ENCODE measurements at regions not wholly inside any gene's neighbourhood (a gene's known extent, or its start where the extent isn't known, plus 50 kb on each side); places are given as distances from the start of the nearest gene placed in this dataset.
"Not testable (repeated sequence)": the region's sequence is repeated elsewhere in the genome, so short reads cannot be mapped to it uniquely, and the experiment has no call there.

GRCh38 chr22:11613898-11614755 lies 3913.9 kb upstream of the OR11H1 start:
- H3K9me3 Mint-ChIP-seq: peaks cover 63% of the 10 kb centered on the region

GRCh38 chr22:11614798-11615433 lies 3913.1 kb upstream of the OR11H1 start:
- H3K4me1 Mint-ChIP-seq, DNase-seq, ATAC-seq, H3K27me3 Mint-ChIP-seq, H3K4me3 Mint-ChIP-seq, H3K27ac Mint-ChIP-seq: not testable (repeated sequence)
- H3K36me3 Mint-ChIP-seq (ENCODE audit: low read depth): peaks cover 12% of the 10 kb centered on the region
- H3K9me3 Mint-ChIP-seq: peaks cover 68% of the 10 kb centered on the region

More at GRCh38 chr22:11613898-11614755, 3913.9 kb upstream of the OR11H1 start:
- DNase-seq (no peak), ATAC-seq (no peak)
- H3K4me1 Mint-ChIP-seq: no peaks in the 10 kb centered on the region
- H3K27me3 Mint-ChIP-seq: no peaks in the 10 kb centered on the region
- H3K4me3 Mint-ChIP-seq: no peak overlapping the region
- H3K36me3 Mint-ChIP-seq (ENCODE audit: low read depth): peaks cover 7% of the 10 kb centered on the region
- H3K27ac Mint-ChIP-seq: no peak overlapping the region

GRCh38 chr22:11616811-11617210 lies 3911.2 kb upstream of the OR11H1 start:
- Mint-ChIP-seq H3K27ac (no peak overlapping the region), H3K4me1 (no peaks in the 10 kb centered on the region), H3K9me3 (peaks cover 65% of the 10 kb centered on the region), H3K4me3 (no peak overlapping the region), H3K36me3 (ENCODE audit: low read depth) (peaks cover 12% of the 10 kb centered on the region), H3K27me3 (no peaks in the 10 kb centered on the region)
- no peak for ATAC-seq
- DNase-seq: no peak

- not testable (repeated sequence) for H3K4me1 Mint-ChIP-seq, ATAC-seq, H3K27me3 Mint-ChIP-seq, H3K27ac Mint-ChIP-seq, DNase-seq, H3K4me3 Mint-ChIP-seq
- H3K36me3 Mint-ChIP-seq (ENCODE audit: low read depth): peaks cover 12% of the 10 kb centered on the region
- peaks cover 58% of the 10 kb centered on the region for H3K9me3 Mint-ChIP-seq
Observed at GRCh38 chr22:11618322-11618662, 3909.7 kb upstream of the OR11H1 start.

- not testable (repeated sequence) for ATAC-seq
- Mint-ChIP-seq H3K36me3 (ENCODE audit: low read depth) (peaks cover 11% of the 10 kb centered on the region), H3K9me3 (peaks cover 57% of the 10 kb centered on the region)
Observed at GRCh38 chr22:11618688-11619087, 3909.3 kb upstream of the OR11H1 start.

GRCh38 chr22:11620921-11621762 lies 3906.8 kb upstream of the OR11H1 start:
- not testable (repeated sequence) for H3K4me3 Mint-ChIP-seq; H3K36me3 Mint-ChIP-seq (ENCODE audit: low read depth); ATAC-seq; H3K27me3 Mint-ChIP-seq; H3K4me1 Mint-ChIP-seq; DNase-seq; H3K27ac Mint-ChIP-seq
- peaks cover 59% of the 10 kb centered on the region for H3K9me3 Mint-ChIP-seq

More at GRCh38 chr22:11618688-11619087, 3909.3 kb upstream of the OR11H1 start:
- not testable (repeated sequence) for H3K4me1 Mint-ChIP-seq, H3K4me3 Mint-ChIP-seq, H3K27ac Mint-ChIP-seq, DNase-seq, H3K27me3 Mint-ChIP-seq

- DNase-seq, H3K4me1 Mint-ChIP-seq: not testable (repeated sequence)
- peaks cover 50% of the 10 kb centered on the region for H3K9me3 Mint-ChIP-seq
Observed at GRCh38 chr22:11622774-11623173, 3905.2 kb upstream of the OR11H1 start.

GRCh38 chr22:11625711-11626421 lies 3902.1 kb upstream of the OR11H1 start:
- not testable (repeated sequence) for ATAC-seq; H3K27me3 Mint-ChIP-seq; H3K27ac Mint-ChIP-seq; H3K36me3 Mint-ChIP-seq (ENCODE audit: low read depth); H3K4me3 Mint-ChIP-seq; DNase-seq; H3K4me1 Mint-ChIP-seq
- H3K9me3 Mint-ChIP-seq: peaks cover 40% of the 10 kb centered on the region

More at GRCh38 chr22:11622774-11623173, 3905.2 kb upstream of the OR11H1 start:
- H3K4me3 Mint-ChIP-seq; H3K36me3 Mint-ChIP-seq (ENCODE audit: low read depth); H3K27ac Mint-ChIP-seq; H3K27me3 Mint-ChIP-seq; ATAC-seq: not testable (repeated sequence)

- DNase-seq (no peak), ATAC-seq (no peak)
- Mint-ChIP-seq H3K27ac (no peak overlapping the region), H3K9me3 (peaks cover 40% of the 10 kb centered on the region), H3K36me3 (ENCODE audit: low read depth) (peaks cover 5% of the 10 kb centered on the region), H3K4me3 (no peak overlapping the region), H3K27me3 (no peaks in the 10 kb centered on the region), H3K4me1 (no peaks in the 10 kb centered on the region)
Observed at GRCh38 chr22:11626422-11626773, 3901.6 kb upstream of the OR11H1 start.

GRCh38 chr22:11627036-11627435 lies 3901.0 kb upstream of the OR11H1 start:
- H3K4me3 Mint-ChIP-seq; H3K4me1 Mint-ChIP-seq; ATAC-seq; H3K27me3 Mint-ChIP-seq; DNase-seq; H3K36me3 Mint-ChIP-seq (ENCODE audit: low read depth); H3K27ac Mint-ChIP-seq: not testable (repeated sequence)
- peaks cover 40% of the 10 kb centered on the region for H3K9me3 Mint-ChIP-seq

GRCh38 chr22:11627436-11627797 lies 3900.6 kb upstream of the OR11H1 start:
- no peaks in the 10 kb centered on the region for H3K27me3 Mint-ChIP-seq
- H3K27ac Mint-ChIP-seq: no peak overlapping the region
- ATAC-seq: no peak
- DNase-seq: no peak
- H3K9me3 Mint-ChIP-seq: peaks cover 40% of the 10 kb centered on the region
- no peaks in the 10 kb centered on the region for H3K4me1 Mint-ChIP-seq
- peaks cover 5% of the 10 kb centered on the region for H3K36me3 Mint-ChIP-seq (ENCODE audit: low read depth)
- no peak overlapping the region for H3K4me3 Mint-ChIP-seq

- H3K36me3 Mint-ChIP-seq (ENCODE audit: low read depth): peaks cover 5% of the 10 kb centered on the region
- DNase-seq (no peak), ATAC-seq (no peak)
- no peaks in the 10 kb centered on the region for H3K4me1 Mint-ChIP-seq
- no peak overlapping the region for H3K4me3 Mint-ChIP-seq
- H3K27me3 Mint-ChIP-seq: no peaks in the 10 kb centered on the region
- no peak overlapping the region for H3K27ac Mint-ChIP-seq
- peaks cover 38% of the 10 kb centered on the region for H3K9me3 Mint-ChIP-seq
Observed at GRCh38 chr22:11627798-11628650, 3900.0 kb upstream of the OR11H1 start.

- Mint-ChIP-seq H3K36me3 (ENCODE audit: low read depth) (peaks cover 5% of the 10 kb centered on the region), H3K4me3 (no peak overlapping the region), H3K4me1 (no peaks in the 10 kb centered on the region), H3K27me3 (no peaks in the 10 kb centered on the region), H3K27ac (no peak overlapping the region), H3K9me3 (peaks cover 36% of the 10 kb centered on the region)
- DNase-seq (no peak), ATAC-seq (no peak)
Observed at GRCh38 chr22:11628651-11629511, 3899.1 kb upstream of the OR11H1 start.
